A549 (cell line): ENCODE measurements at regions not wholly inside any gene's neighbourhood (a gene's known extent, or its start where the extent isn't known, plus 50 kb on each side); places are given as distances from the start of the nearest gene placed in this dataset.

Experiments
- ATOH8 ChIP-seq: fragments of 250-450 bp; sonication (Bioruptor Pico); IDR thresholded peaks from 2 replicates; pipeline ENCODE4 v1.5.0; 2020; ENCODE audit warnings: low read depth, mild to moderate bottlenecking, moderate library complexity
- CTCF ChIP-seq: fragments of >200 bp; sonication (Bioruptor Twin); formaldehyde crosslinking; IDR thresholded peaks from 3 replicates; pipeline ENCODE4 v1.5.1; 2016
- RFX5 ChIP-seq: fragments of 450-650 bp; IDR thresholded peaks from 2 replicates; pipeline ENCODE4 v1.7.1; 2014; ENCODE audit warnings: antibody characterized with exemption, mild to moderate bottlenecking, moderate library complexity

- TF ChIP-seq ATOH8 (CRISPR knock-in tag) (no peak), CTCF (no peak), RFX5 (no peak)
These were observed 1130.7 kb upstream of the PIK3C3 start for GRCh38 chr18:40824291-40824690.
